GM18520 (cell line): ENCODE measurements at regions not wholly inside any gene's neighbourhood (a gene's known extent, or its start where the extent isn't known, plus 50 kb on each side); places are given as distances from the start of the nearest gene placed in this dataset.

ENCODE experiments used
- ATAC-seq: cut with Tn5 transposase; IDR thresholded peaks from one replicate; pipeline ENCODE4 v1.9.1; 2021; ENCODE audit not compliant: unreplicated experiment

GRCh38 chr6:164183556-164184123 is 769.1 kb downstream of the QKI start:
- no peak for ATAC-seq

DNA sequence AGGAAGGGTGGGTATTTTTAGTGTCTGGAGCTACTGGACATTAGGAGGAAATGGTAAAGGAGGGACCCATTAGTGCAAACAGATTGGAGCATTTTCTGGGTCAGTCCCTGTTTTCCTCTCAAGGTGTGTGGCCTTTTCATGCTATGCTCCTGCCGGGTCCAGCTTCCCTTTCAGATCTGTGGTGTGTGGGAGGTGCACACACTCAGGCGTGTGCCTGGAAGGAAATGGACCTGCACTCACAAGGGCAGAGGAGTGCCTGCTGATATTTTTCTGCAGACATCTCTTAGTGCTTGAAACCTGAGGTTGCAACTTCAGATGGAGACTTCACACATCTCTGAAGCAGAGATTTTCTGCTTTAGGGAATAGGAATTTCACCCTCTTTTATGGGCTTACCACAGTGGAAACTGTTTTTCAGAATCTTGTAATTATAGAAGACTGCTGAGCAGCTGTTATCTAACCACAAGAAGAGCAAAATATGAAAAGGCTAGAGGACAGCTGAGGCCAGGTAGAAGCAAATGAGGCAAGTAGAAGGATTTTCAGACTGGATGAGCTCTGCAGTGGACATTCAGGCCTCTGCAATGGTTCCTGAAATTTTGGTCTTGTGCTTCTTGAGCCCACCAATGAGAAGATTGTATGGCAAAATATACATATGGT is 764.3 kb downstream of the QKI start:
- ATAC-seq = no peak

DNA sequence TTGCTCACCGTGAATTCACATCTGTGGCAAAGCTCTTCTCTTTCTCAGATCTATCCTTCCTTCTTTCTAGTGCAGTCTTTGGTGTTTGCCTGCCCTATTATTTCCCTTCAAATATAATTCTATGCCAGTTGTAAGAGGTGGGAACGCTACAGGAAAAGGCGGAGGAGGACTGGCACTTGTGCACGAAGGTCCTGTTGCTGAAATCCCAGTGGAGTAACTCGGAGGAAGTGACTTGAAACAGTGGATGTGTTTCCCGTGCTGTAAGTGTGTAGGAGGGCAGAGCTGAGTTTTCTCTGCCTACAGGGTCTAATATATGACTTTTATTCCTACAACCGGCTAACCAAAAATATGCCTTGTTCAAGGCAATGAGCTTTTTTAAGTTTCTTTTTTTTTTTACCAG is 754.8 kb downstream of the QKI start:
- no peak for ATAC-seq

DNA sequence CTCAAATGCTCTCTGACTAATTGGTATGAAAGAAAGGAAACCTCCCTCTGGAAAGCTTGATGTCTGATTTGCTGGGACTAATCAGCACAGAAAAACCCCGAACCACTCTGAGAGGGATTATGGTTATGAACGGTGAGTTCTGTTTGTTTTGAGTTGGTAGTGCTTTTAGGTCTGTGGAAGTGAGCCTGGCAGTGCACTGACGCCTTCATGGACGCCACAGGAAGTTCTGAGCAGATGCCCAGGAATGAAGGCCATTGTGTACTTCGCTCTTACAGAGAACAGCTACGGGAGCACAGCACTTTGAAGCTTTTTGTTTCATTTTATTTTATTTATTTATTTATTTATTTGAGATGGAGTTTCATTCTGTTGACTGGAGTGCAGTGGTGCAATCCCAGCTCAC is 754.1 kb downstream of the QKI start:
- no peak for ATAC-seq

GRCh38 chr6:164167873-164168405 is 753.4 kb downstream of the QKI start:
- no peak for ATAC-seq

GRCh38 chr6:164166996-164167395 is 752.5 kb downstream of the QKI start:
- no peak for ATAC-seq

- no peak for ATAC-seq
Measured at GRCh38 chr6:164166515-164166914, 752.0 kb downstream of the QKI start.

- ATAC-seq = no peak
Measured at GRCh38 chr6:164164876-164165275, 750.4 kb downstream of the QKI start.

GRCh38 chr6:164163239-164163638 is 748.7 kb downstream of the QKI start:
- ATAC-seq = no peak

DNA sequence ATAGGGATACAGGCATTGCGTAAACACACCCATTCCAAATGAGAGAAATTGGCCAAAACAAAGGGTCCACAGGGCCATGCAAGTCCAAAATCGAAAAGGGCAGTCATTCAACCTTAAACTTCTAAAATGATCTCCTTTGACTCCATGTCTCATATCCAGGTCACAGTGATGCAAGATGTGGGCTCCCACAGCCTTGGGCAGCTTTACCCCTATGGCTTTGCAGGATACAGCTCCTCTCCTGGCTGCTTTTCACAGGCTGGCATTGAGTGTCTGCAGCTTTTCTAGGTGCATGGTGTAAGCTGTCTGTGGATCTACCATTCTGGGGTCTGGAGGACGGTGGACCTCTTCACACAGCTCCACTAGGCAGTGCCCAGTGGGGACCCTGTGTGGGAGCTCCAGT is 744.5 kb downstream of the QKI start:
- ATAC-seq = no peak

GRCh38 chr6:164154588-164154987 is 740.1 kb downstream of the QKI start:
- ATAC-seq = no peak

DNA sequence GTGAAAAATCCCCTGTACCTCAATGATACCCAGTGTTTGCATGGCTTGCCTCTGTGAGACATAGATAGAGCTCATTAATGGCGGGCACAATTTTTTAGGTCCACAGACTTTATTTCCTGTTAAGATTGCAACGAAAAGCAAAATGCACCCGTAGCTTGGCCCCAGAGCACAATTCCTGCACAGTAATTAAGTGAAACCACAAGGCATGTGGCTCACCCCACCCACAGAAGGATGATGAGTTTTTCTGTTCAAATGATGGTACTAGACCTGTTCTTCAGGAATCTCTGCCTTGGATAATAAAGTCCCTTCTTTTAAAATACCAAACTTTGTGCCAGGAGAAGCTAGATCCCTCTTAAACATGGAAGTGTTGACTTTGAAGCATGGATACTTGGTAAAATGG is 738.1 kb downstream of the QKI start:
- ATAC-seq = no peak

- no peak for ATAC-seq
Measured at GRCh38 chr6:164151161-164152120, 736.9 kb downstream of the QKI start.

GRCh38 chr6:164150232-164150631 is 735.7 kb downstream of the QKI start:
- ATAC-seq = no peak

DNA sequence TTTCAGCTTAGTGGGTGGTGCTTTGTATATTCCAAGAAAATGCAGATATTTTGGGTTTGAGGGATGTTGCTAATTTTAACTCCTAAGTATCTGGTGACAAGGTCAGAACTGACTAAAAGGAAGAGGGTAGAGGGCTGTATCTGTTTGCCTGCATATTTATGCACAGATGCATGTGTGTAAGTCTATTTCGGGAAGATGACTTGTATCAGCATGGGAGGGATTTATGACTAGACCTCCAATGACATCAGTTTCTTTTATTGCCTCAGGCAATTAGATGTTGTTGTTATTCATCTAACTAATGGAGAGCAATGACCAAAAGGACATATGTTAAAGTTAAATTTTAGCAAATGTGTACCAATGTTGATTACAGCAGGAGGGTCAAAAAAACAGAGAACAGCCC is 734.3 kb downstream of the QKI start:
- ATAC-seq = no peak

- no peak for ATAC-seq
Measured at GRCh38 chr6:164144316-164144715, 729.8 kb downstream of the QKI start.

DNA sequence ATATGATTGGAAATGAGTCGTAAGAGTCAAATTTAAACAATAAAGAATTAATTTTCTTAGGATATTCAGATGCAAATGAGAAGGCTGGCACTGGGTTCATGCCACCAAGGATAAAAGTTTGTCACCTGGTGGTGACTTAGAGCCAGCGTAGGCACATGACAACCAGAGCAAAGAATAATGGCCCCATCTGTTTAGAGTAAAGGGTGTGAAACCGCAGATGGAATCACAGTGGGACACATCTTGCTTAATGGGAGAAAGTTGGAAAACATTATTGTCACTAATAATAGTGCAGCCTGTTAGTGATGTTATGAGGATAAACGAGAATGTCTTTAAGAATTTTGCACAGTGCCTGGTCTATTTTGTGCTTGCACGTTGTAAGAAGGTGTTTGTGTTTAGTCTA is 727.8 kb downstream of the QKI start:
- no peak for ATAC-seq

DNA sequence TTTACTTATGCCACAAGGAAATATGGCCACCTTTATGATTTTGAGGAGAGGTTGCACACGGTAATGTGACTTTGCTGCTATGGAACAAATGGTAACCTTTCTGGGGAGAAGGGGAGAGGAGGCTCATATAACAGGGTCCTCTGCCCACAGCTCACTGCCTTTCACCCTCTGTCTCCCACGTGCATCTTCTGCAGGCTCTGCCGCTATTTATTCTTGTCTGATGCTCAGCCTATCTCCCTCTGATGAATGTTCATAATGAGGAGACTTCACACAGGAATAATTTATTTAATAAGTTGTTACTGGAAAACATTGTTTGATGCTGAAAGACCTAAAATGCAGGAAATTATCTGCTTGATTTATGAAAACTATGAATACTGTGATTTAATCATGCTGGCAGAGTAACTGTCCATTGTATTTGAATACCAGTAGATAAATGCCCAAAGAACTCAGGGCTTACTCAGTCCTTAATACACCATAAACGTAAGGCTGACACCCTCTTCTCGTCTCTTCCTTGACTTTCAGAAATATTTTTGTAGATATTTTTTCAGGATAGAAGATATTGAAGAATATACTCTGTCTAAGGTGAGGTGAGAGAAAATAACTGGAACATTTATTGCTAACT is 721.1 kb downstream of the QKI start:
- ATAC-seq = no peak

- ATAC-seq = no peak
Measured at GRCh38 chr6:164133095-164133494, 718.6 kb downstream of the QKI start.

DNA sequence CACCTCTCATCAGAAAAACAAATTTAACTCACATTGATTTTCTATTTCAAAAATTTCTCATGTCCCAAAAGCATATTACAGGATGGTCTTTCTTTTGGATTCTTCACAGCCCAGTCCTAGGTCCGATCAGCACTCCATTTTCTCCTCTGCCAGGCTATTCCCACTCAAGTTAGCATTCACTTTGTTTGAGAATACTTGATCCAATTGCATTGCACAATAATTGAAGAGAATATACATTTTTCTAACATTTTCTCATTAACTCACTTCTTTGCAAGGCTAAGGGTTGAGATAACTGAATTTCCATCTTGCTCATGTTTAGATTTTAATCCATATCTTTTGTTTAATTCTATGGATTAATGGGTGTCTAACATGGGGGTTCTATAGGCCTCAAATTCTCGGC is 716.1 kb downstream of the QKI start:
- ATAC-seq = no peak

GRCh38 chr6:164130151-164130550 is 715.6 kb downstream of the QKI start:
- ATAC-seq = no peak
